K562 (cell line): ENCODE measurements at regions not wholly inside any gene's neighbourhood (a gene's known extent, or its start where the extent isn't known, plus 50 kb on each side); places are given as distances from the start of the nearest gene placed in this dataset.

ENCODE experiments used
- ATAC-seq: fragments of 200-7000 bp; cut with Tn5 transposase; 3 replicates; pipeline ENCODE4 v1.9.1; 2020; ENCODE audit warnings: moderate library complexity
- BruUV-seq: library from RNA; stranded (reverse); fragments of 400-500 nt; replicated peaks from 2 replicates; lab custom pipeline; 2021; lab: Mats Ljungman, UMichigan
- CTCF ChIA-PET: fragments of 300-600 bp; formaldehyde crosslinking; extraction: SDS; loops from one replicate; lab custom pipeline; 2021; ENCODE audit warnings: low intra/inter-chr PET ratio; lab: Yijun Ruan, JAX
- POLR2A ChIA-PET: fragments of 300-600, 350-650 bp; sonication (Branson Sonifier 250); formaldehyde crosslinking; extraction: SDS; loops from one replicate; lab custom pipeline; 2021; ENCODE audit warnings: antibody characterized with exemption, inconsistent platforms; lab: Yijun Ruan, JAX
- DNase-seq, 4 experiments: peaks; one replicate each; pipeline versions ENCODE4 v3.0.0 to v3.0.0-alpha.2; 2011 to 2018; ENCODE audit warnings: low spot score in 3 of 4, mixed read lengths in 3 of 4; ENCODE audit errors: extremely low read depth in 1 of 4
- FAIRE-seq: peaks from 2 replicates; lab custom pipeline; 2011; peaks lifted over from hg19 to GRCh38; lab: Jason Lieb, UNC
- H2AFZ ChIP-seq: 2 replicates; pipeline ENCODE4 v1.6.0; 2011; ENCODE audit warnings: low read depth, low read length, control low read depth, inconsistent platforms
- H3K27ac ChIP-seq: fragments of 200-600 bp; 3 replicates; pipeline ENCODE4 v1.8.0; 2011; ENCODE audit warnings: low read depth, mild to moderate bottlenecking, control low read depth, inconsistent platforms, low read length, moderate library complexity, mixed read lengths; ENCODE audit errors: extremely low read depth
- H3K27me3 ChIP-seq, 2 experiments: fragments of 300-600 bp in 1 of 2; 2 replicates in 1 of 2; 3 replicates in 1 of 2; pipeline versions ENCODE4 v1.6.0 to v1.8.0; 2011; ENCODE audit warnings: inconsistent platforms in 2 of 2, low read length in 2 of 2, mild to moderate bottlenecking in 1 of 2, mixed read lengths in 1 of 2, moderate library complexity in 1 of 2; ENCODE audit not compliant: control insufficient read depth in 2 of 2, insufficient read depth in 2 of 2
- H3K36me3 ChIP-seq: fragments of 300-600 bp; 3 replicates; pipeline ENCODE4 v1.8.0; 2011; ENCODE audit warnings: mild to moderate bottlenecking, low read length, inconsistent platforms; ENCODE audit not compliant: control insufficient read depth, insufficient read depth
- H3K4me1 ChIP-seq, 2 experiments: fragments of 200-600 bp in 1 of 2; replicated peaks in 1 of 2; 2 replicates in 1 of 2; 3 replicates in 1 of 2; pipeline versions ENCODE4 v1.5.1 to v1.8.0; 2011; ENCODE audit warnings: inconsistent platforms in 2 of 2, low read length in 2 of 2, mild to moderate bottlenecking in 1 of 2, mixed read lengths in 1 of 2, moderate library complexity in 1 of 2; ENCODE audit not compliant: control insufficient read depth in 2 of 2, insufficient read depth in 2 of 2
- H3K4me2 ChIP-seq: 2 replicates; pipeline ENCODE4 v1.6.1; 2011; ENCODE audit warnings: low read length, control low read depth, inconsistent platforms, mixed read lengths; ENCODE audit not compliant: insufficient read depth
- H3K4me3 ChIP-seq: fragments of 200-600 bp; sonication (generic), shearing (Covaris generic); 2 replicates; pipeline ENCODE4 v1.5.1; 2016; ENCODE audit warnings: control low read depth, inconsistent platforms
- H3K79me2 ChIP-seq: fragments of 200-600 bp; 3 replicates; pipeline ENCODE4 v1.8.0; 2011; ENCODE audit warnings: low read length, inconsistent platforms; ENCODE audit not compliant: control insufficient read depth, insufficient read depth
- H3K9ac ChIP-seq, 2 experiments: 2 replicates each; pipeline versions ENCODE4 v1.6.0 to v1.6.1; 2011; ENCODE audit warnings: low read depth in 2 of 2, low read length in 2 of 2, control low read depth in 1 of 2, inconsistent platforms in 1 of 2, mild to moderate bottlenecking in 1 of 2, mixed read lengths in 1 of 2; ENCODE audit not compliant: insufficient read depth in 1 of 2
- H3K9me1 ChIP-seq: one replicate; pipeline ENCODE4 v1.6.0; 2011; ENCODE audit warnings: inconsistent platforms, mild to moderate bottlenecking, low read length, moderate library complexity; ENCODE audit not compliant: control insufficient read depth, insufficient read depth
- H3K9me3 ChIP-seq: replicated peaks from 2 replicates; pipeline ENCODE4 v1.5.1; 2011; ENCODE audit warnings: low read depth, low read length, inconsistent platforms; ENCODE audit not compliant: control insufficient read depth, insufficient read depth
- H4K20me1 ChIP-seq: replicated peaks from 2 replicates; pipeline ENCODE4 v1.6.1; 2011; ENCODE audit warnings: low read length, inconsistent platforms, mixed read lengths; ENCODE audit not compliant: control insufficient read depth, insufficient read depth
- ADNP ChIP-seq: fragments of 200-800 bp; sonication (Bioruptor generic); IDR thresholded peaks from 2 replicates; pipeline ENCODE4 v1.6.1; 2016; ENCODE audit warnings: missing genetic modification characterization, missing compliant biosample characterization
- BRF2 ChIP-seq: IDR thresholded peaks from 3 replicates; pipeline ENCODE4 v1.6.1; 2011; ENCODE audit warnings: borderline replicate concordance, mild to moderate bottlenecking; ENCODE audit not compliant: insufficient read length, insufficient read depth
- CAMTA2 ChIP-seq: fragments of 250-450 bp; sonication (Bioruptor Pico); conservative IDR thresholded peaks from 2 replicates; pipeline ENCODE4 v1.5.1; 2022
- CC2D1A ChIP-seq: fragments of 450-650 bp; IDR thresholded peaks from 2 replicates; pipeline ENCODE4 v1.6.1; 2017; ENCODE audit warnings: mild to moderate bottlenecking
- CHD4 ChIP-seq: fragments of 200-600 bp; sonication (generic); IDR thresholded peaks from 3 replicates; pipeline ENCODE4 v1.6.1; 2012; ENCODE audit warnings: low read depth, mild to moderate bottlenecking, mixed read lengths, low read length, inconsistent platforms; ENCODE audit not compliant: insufficient read depth, insufficient replicate concordance, poor library complexity, severe bottlenecking
- ERF ChIP-seq: fragments of 450-650 bp; formaldehyde crosslinking; IDR thresholded peaks from 2 replicates; pipeline ENCODE4 v1.4.0; 2020; ENCODE audit warnings: mild to moderate bottlenecking, mixed read lengths
- KDM1A ChIP-seq, 2 experiments: fragments of 450-650 bp; IDR thresholded peaks; 2 replicates each; pipeline ENCODE4 v1.6.1; 2016; ENCODE audit warnings: mild to moderate bottlenecking in 2 of 2
- RBM22 ChIP-seq: fragments of 200-400 bp; formaldehyde crosslinking; IDR thresholded peaks from 2 replicates; pipeline ENCODE4 v1.6.1; 2018; ENCODE audit warnings: low read length, low read depth; ENCODE audit not compliant: poor library complexity, severe bottlenecking
- RBM25 ChIP-seq: fragments of 200-400 bp; formaldehyde crosslinking; IDR thresholded peaks from 2 replicates; pipeline ENCODE4 v1.6.1; 2018; ENCODE audit warnings: low read length, low read depth, moderate library complexity; ENCODE audit not compliant: severe bottlenecking
- TAL1 ChIP-seq: fragments of 450-650 bp; IDR thresholded peaks from 2 replicates; pipeline ENCODE4 v1.6.1; 2016; ENCODE audit warnings: mild to moderate bottlenecking
- THRAP3 ChIP-seq: fragments of 450-650 bp; IDR thresholded peaks from 2 replicates; pipeline ENCODE4 v1.6.1; 2016; ENCODE audit warnings: mild to moderate bottlenecking, inconsistent platforms, borderline replicate concordance
- ZNF174 ChIP-seq: fragments of 250-450 bp; sonication (Bioruptor Pico); IDR thresholded peaks from 2 replicates; pipeline ENCODE4 v1.4.0; 2020; ENCODE audit warnings: mild to moderate bottlenecking
- WGBS: fragments of 100-300 bp; shearing (Covaris generic); methylation state at CpG from one replicate; pipeline ENCODE4 v1.1.6; 2016; ENCODE audit warnings: low coverage, mixed read lengths; ENCODE audit not compliant: insufficient coverage; ENCODE audit errors: missing lambda C conversion rate; 5-methylcytosine and 5-hydroxymethylcytosine counted together
- in situ Hi-C: fragments of 300-500 bp; cut with MboI; formaldehyde crosslinking; loops from 4 replicates; pipeline ENCODE4 v1.15.0; 2018; ENCODE audit warnings: inconsistent platforms, mixed read lengths
- intact Hi-C: fragments of 100-400 bp; cut with micrococcal nuclease; formaldehyde crosslinking; loops from 2 replicates; pipeline ENCODE4 v1.14.2; 2022
- TF ChIP-seq, protein P1 (sequence below): IDR thresholded peaks from 2 replicates; pipeline ENCODE4 v1.6.1; 2016; ENCODE audit warnings: missing genetic modification characterization, missing compliant biosample characterization
- TF ChIP-seq, protein P2 (sequence below): fragments of 200-800 bp; sonication (Bioruptor generic); IDR thresholded peaks from 2 replicates; pipeline ENCODE4 v1.6.1; 2016; ENCODE audit warnings: missing genetic modification characterization, missing compliant biosample characterization

DNA sequence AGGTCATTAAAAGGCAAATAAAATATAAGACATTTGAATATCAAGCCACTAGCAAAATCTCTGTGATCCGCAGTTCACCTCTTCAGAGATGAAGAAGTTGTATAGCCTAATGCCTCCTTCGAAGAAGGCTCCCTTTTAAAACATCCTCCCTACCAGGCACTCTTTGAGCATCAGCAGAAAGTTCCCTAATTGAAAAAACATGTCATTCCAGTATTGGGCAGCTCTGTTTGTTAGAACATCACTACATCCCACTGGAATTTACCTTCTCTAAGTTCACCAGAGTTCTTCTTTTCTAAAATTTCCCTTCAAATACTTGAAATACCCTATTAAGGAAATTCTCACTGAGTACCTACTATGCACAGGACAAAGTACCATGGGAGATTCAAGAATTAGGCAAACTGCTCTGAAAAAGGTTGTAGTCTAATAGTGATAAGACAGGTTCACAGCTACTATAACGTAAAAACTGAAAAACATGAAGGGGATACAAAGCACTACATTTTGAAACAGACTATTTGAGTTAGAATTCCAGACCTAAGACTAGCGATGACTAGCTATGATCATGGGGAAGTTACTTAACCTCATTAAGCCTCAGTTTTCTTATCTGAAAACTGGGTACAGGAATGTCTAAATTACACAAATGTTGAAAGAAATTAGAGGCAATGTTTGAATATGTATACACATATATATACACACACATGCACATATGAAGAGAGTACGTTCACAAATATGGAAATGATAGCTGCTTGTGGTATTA is 128.7 kb downstream of the ELAPOR2 start:
- ChIA-PET POLR2A (no interaction called here), CTCF (no interaction called here)
- Histone ChIP-seq H3K4me1 (peaks cover 4 to 15% of the 10 kb centered on the region in 2 experiments; a peak in 3 of 5 replicates), H3K9me1 (no peaks in the 10 kb centered on the region), H3K4me2 (no peak overlapping the region), H3K79me2 (no peaks in the 10 kb centered on the region), H3K9ac (no peak overlapping the region), H4K20me1 (no peaks in the 10 kb centered on the region), H3K4me3 (no peak overlapping the region), H3K27ac (no peak overlapping the region), H3K36me3 (peaks cover 35% of the 10 kb centered on the region; the same call in 2 of the 3 replicates), H3K9me3 (no peaks in the 10 kb centered on the region), H3K27me3 (no peaks in the 10 kb centered on the region), H2AFZ (no peak overlapping the region)
- in situ Hi-C loops = loop anchor here (5.0 kb wide), 1 partner anchor 302 kb away; no protein-coding TSS in a partner anchor
- 92% methylated on average over 5 of the region's 5 CpGs for WGBS
- FAIRE-seq (no peak), ATAC-seq (no peak), DNase-seq (no peak)
- no TSS peak for BruUV-seq
- intact Hi-C loops = no loop called here
- TF ChIP-seq CAMTA2 (no peak), RBM22 (no peak), THRAP3 (no peak), TAL1 (no peak), KDM1A (IDR thresholded peaks at IDR 0.05) (peak in 1 of 2 experiments; percentile 35; a peak in 1 of 4 replicates), RBM25 (peak; percentile 94), ADNP (tag) (peak; percentile 55; the same call in 1 of the 2 replicates), CC2D1A (no peak), ZNF174 (CRISPR knock-in tag) (no peak), CHD4 (peak; percentile 71), BRF2 (no peak), ERF (no peak)
- TF ChIP-seq, protein P1, sequence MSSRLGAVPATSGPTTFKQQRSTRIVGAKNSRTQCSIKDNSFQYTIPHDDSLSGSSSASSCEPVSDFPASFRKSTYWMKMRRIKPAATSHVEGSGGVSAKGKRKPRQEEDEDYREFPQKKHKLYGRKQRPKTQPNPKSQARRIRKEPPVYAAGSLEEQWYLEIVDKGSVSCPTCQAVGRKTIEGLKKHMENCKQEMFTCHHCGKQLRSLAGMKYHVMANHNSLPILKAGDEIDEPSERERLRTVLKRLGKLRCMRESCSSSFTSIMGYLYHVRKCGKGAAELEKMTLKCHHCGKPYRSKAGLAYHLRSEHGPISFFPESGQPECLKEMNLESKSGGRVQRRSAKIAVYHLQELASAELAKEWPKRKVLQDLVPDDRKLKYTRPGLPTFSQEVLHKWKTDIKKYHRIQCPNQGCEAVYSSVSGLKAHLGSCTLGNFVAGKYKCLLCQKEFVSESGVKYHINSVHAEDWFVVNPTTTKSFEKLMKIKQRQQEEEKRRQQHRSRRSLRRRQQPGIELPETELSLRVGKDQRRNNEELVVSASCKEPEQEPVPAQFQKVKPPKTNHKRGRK (tag) = no peak
- TF ChIP-seq, protein P2, sequence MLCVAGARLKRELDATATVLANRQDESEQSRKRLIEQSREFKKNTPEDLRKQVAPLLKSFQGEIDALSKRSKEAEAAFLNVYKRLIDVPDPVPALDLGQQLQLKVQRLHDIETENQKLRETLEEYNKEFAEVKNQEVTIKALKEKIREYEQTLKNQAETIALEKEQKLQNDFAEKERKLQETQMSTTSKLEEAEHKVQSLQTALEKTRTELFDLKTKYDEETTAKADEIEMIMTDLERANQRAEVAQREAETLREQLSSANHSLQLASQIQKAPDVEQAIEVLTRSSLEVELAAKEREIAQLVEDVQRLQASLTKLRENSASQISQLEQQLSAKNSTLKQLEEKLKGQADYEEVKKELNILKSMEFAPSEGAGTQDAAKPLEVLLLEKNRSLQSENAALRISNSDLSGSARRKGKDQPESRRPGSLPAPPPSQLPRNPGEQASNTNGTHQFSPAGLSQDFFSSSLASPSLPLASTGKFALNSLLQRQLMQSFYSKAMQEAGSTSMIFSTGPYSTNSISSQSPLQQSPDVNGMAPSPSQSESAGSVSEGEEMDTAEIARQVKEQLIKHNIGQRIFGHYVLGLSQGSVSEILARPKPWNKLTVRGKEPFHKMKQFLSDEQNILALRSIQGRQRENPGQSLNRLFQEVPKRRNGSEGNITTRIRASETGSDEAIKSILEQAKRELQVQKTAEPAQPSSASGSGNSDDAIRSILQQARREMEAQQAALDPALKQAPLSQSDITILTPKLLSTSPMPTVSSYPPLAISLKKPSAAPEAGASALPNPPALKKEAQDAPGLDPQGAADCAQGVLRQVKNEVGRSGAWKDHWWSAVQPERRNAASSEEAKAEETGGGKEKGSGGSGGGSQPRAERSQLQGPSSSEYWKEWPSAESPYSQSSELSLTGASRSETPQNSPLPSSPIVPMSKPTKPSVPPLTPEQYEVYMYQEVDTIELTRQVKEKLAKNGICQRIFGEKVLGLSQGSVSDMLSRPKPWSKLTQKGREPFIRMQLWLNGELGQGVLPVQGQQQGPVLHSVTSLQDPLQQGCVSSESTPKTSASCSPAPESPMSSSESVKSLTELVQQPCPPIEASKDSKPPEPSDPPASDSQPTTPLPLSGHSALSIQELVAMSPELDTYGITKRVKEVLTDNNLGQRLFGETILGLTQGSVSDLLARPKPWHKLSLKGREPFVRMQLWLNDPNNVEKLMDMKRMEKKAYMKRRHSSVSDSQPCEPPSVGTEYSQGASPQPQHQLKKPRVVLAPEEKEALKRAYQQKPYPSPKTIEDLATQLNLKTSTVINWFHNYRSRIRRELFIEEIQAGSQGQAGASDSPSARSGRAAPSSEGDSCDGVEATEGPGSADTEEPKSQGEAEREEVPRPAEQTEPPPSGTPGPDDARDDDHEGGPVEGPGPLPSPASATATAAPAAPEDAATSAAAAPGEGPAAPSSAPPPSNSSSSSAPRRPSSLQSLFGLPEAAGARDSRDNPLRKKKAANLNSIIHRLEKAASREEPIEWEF (CRISPR knock-in tag) = no peak
